ACC112 (cell line): ENCODE measurements at regions not wholly inside any gene's neighbourhood (a gene's known extent, or its start where the extent isn't known, plus 50 kb on each side); places are given as distances from the start of the nearest gene placed in this dataset.
A peak's percentile ranks its signal among the peaks of the same experiment; 100 is the strongest.
"Not testable (repeated sequence)": the region's sequence is repeated elsewhere in the genome, so short reads cannot be mapped to it uniquely, and the experiment has no call there.

Experiments used
- H2AFZ ChIP-seq: fragments of 200-600 bp; sonication (generic); one replicate; pipeline ENCODE4 v1.6.0; 2017; ENCODE audit warnings: antibody characterized with exemption, low read length; ENCODE audit not compliant: unreplicated experiment
- H3K27ac ChIP-seq: fragments of 200-600 bp; sonication (generic); 2 replicates; pipeline ENCODE4 v1.5.1; 2014; ENCODE audit warnings: low read depth, mild to moderate bottlenecking, antibody characterized with exemption, low read length, moderate library complexity
- H3K27me3 ChIP-seq: fragments of 200-600 bp; sonication (generic); 2 replicates; pipeline ENCODE4 v1.6.1; 2014; ENCODE audit warnings: mild to moderate bottlenecking, antibody characterized with exemption, low read length, moderate library complexity, mixed read lengths; ENCODE audit not compliant: insufficient read depth
- H3K36me3 ChIP-seq: fragments of 200-600 bp; sonication (generic); 2 replicates; pipeline ENCODE4 v1.6.1; 2016; ENCODE audit warnings: mild to moderate bottlenecking, antibody characterized with exemption, low read length, moderate library complexity, mixed read lengths; ENCODE audit not compliant: insufficient read depth
- H3K4me1 ChIP-seq: fragments of 200-600 bp; sonication (generic); one replicate; pipeline ENCODE4 v1.6.1; 2016; ENCODE audit warnings: low read length, mixed read lengths; ENCODE audit not compliant: insufficient read depth, unreplicated experiment, control insufficient read depth
- H3K4me3 ChIP-seq: fragments of 200-600 bp; sonication (generic); 2 replicates; pipeline ENCODE4 v1.5.1; 2014; ENCODE audit warnings: mild to moderate bottlenecking, low read depth, low read length
- H3K79me2 ChIP-seq: fragments of 200-600 bp; sonication (generic); one replicate; pipeline ENCODE4 v1.6.0; 2016; ENCODE audit warnings: low read length; ENCODE audit not compliant: control insufficient read depth, unreplicated experiment, insufficient read depth

DNA sequence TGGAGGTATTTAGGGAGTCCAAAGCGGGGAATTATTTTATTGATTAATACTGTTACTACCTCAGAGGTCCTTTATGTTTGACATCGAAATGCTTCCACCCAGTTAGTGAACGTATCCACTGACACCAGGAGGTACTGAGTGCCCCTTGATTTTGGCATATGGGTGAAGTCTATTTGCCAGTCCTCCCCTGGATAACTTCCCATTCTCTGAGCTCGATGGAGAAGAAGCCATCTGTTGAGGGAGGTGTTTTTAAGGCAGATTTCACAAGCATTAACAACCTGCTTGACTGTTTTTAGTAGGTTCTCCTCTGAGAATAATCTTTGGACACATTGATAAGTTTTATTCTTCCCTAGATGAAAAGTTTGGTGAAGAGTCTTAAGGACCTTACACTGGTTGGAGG is 165.3 kb upstream of the NREP start:
- H3K79me2 ChIP-seq, result no peaks in the 10 kb centered on the region
- H3K27me3 ChIP-seq, result no peaks in the 10 kb centered on the region
- peaks cover 7% of the 10 kb centered on the region for H3K4me1 ChIP-seq
- no peak overlapping the region for H3K4me3 ChIP-seq
- no peak overlapping the region for H3K27ac ChIP-seq
- no peak overlapping the region for H2AFZ ChIP-seq
- no peaks in the 10 kb centered on the region for H3K36me3 ChIP-seq

DNA sequence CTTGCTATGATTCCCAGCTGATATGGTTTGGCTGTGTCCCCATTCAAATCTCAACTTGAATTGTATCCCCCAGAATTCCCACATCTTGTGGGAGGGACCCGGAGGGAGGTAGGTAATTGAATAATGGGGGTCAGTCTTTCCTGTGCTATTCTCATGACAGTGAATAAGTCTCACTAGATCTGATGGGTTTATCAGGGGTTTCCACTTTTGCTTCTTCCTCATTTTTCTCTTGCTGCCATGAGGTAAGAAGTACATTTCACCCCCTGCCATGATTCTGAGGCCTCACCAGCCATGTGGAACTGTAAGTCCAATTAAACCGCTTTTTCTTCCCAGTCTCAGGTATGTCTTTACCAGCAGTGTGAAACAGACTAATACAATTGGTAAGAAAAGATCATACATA is 164.7 kb upstream of the NREP start:
- H3K27ac ChIP-seq, H3K4me1 ChIP-seq, H3K36me3 ChIP-seq, H3K27me3 ChIP-seq, H3K79me2 ChIP-seq, H2AFZ ChIP-seq, H3K4me3 ChIP-seq: not testable (repeated sequence)

DNA sequence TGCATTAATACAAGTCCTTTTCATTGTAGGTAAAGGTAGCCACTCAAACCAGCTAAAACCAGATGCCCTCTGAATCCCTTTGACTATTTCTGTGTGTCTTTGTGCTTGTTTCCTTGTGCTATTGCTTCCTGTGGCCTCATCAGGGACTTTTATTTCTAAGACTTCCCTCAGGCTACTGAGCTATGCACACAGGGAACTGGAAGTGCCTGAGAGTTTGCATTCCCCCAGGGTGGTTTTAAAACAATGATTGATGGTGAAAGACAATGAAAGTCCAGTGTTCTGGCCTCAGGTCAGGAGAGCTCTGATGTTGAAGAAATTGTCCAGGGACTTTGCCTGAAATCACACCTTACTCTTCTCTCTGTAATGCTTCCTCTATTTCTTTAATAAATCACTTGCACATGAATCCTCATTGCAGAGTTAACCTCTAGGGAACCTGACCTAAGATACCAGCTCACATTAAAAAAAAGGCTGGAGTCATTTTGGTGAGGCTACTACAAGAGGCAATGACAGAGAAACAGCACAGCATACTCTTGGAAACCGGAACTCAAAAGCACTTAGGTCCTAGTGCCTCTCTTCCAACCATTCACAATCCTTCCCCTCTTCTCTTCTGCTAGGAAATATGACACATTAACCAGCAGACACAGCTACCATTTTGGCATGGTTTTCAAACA is 158.1 kb upstream of the NREP start:
- H3K27me3 ChIP-seq, result no peaks in the 10 kb centered on the region
- no peaks in the 10 kb centered on the region for H3K79me2 ChIP-seq
- no peak overlapping the region for H3K4me3 ChIP-seq
- H3K4me1 ChIP-seq, result no peaks in the 10 kb centered on the region
- H3K36me3 ChIP-seq, result no peaks in the 10 kb centered on the region
- H2AFZ ChIP-seq, result no peak overlapping the region
- no peak overlapping the region for H3K27ac ChIP-seq

DNA sequence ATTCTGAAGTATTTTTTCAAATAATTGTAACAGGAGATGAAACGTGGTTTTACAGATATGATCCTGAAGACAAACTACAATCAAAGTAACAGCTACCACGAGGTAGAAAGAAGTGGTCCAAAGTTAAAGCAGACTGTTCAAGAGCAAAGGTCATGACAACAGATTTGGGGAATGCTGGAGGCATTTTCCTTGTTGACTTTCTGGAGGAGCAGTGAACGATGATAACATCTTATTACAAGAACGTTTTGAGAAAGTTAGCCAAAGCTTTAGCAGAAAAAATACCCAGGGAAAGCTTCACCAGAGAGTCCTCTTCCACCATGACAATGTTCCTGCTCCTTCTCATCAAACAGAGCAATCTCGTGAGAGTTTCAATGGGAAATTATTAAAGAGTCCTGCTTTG is 145.4 kb upstream of the NREP start:
- Histone ChIP-seq H3K27me3 (no peaks in the 10 kb centered on the region), H3K4me3 (no peak overlapping the region), H3K27ac (no peak overlapping the region), H2AFZ (peak overlapping the region; percentile 1), H3K4me1 (no peaks in the 10 kb centered on the region), H3K79me2 (no peaks in the 10 kb centered on the region), H3K36me3 (peaks cover 8% of the 10 kb centered on the region; the same call in 1 of the 2 replicates)

GRCh38 chr5:111901296-111901695 is 144.3 kb upstream of the NREP start:
- Histone ChIP-seq H3K4me1 (no peaks in the 10 kb centered on the region), H3K27ac (no peak overlapping the region), H2AFZ (no peak overlapping the region), H3K79me2 (no peaks in the 10 kb centered on the region), H3K27me3 (no peaks in the 10 kb centered on the region), H3K36me3 (peaks cover 8% of the 10 kb centered on the region; the same call in 1 of the 2 replicates), H3K4me3 (no peak overlapping the region)

DNA sequence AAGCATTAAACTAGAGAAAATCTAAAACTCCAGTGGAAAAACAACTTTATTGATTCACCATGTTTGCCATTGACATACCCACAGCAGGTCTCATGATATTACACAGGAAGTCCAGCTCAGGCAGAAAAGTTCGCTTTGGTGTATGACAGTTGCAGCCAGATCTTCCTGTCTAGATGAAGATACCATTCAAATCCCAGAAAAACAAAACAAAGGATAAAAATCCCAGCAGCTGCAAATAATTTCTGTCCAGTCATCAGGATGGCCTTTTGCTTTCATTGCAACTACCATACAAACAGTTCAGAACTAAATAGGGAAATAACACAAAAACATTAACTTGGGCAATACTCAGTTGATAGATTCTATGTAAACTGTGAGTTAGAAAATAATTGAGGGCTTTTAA is 136.0 kb upstream of the NREP start:
- Histone ChIP-seq H3K27ac (no peak overlapping the region), H3K36me3 (peaks cover 1% of the 10 kb centered on the region; the same call in 1 of the 2 replicates), H2AFZ (no peak overlapping the region), H3K4me3 (no peak overlapping the region), H3K27me3 (no peaks in the 10 kb centered on the region), H3K79me2 (no peaks in the 10 kb centered on the region), H3K4me1 (peaks cover 5% of the 10 kb centered on the region)

- no peak overlapping the region for H3K4me3 ChIP-seq
- no peaks in the 10 kb centered on the region for H3K79me2 ChIP-seq
- H3K27ac ChIP-seq, result no peak overlapping the region
- H3K27me3 ChIP-seq, result no peaks in the 10 kb centered on the region
- H3K36me3 ChIP-seq, result no peaks in the 10 kb centered on the region
- no peak overlapping the region for H2AFZ ChIP-seq
- no peaks in the 10 kb centered on the region for H3K4me1 ChIP-seq
Observed at GRCh38 chr5:111887706-111888105, 130.7 kb upstream of the NREP start.

GRCh38 chr5:111869681-111870080 is 112.7 kb upstream of the NREP start:
- Histone ChIP-seq H3K36me3 (no peaks in the 10 kb centered on the region), H3K4me1 (no peaks in the 10 kb centered on the region), H2AFZ (no peak overlapping the region)

DNA sequence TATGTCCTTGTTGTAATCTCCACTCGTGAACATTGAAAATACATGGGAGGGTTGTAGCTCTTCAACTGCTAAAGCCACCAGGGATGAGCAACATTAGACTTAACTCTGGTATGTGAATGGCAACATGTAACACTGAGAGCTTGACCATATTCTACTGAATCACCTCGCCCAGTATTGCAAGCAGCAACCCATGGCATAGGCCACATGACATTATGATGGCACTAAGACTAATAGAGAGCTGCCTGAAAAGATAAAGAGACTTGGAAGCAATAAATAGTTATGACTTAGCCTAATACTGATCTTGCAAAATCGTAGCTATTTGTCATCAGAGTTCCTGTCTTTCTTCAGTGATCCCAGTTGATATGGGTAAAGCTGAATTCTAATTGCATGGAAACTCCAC is 108.4 kb upstream of the NREP start:
- Histone ChIP-seq H3K27me3 (no peaks in the 10 kb centered on the region), H3K36me3 (no peaks in the 10 kb centered on the region), H3K4me1 (peaks cover 3% of the 10 kb centered on the region), H2AFZ (no peak overlapping the region), H3K4me3 (no peak overlapping the region), H3K79me2 (no peaks in the 10 kb centered on the region), H3K27ac (no peak overlapping the region)

More at GRCh38 chr5:111869681-111870080, 112.7 kb upstream of the NREP start:
- H3K79me2 ChIP-seq, result no peaks in the 10 kb centered on the region
- H3K4me3 ChIP-seq, result no peak overlapping the region
- no peaks in the 10 kb centered on the region for H3K27me3 ChIP-seq
- H3K27ac ChIP-seq, result no peak overlapping the region

GRCh38 chr5:111863801-111864200 is 106.8 kb upstream of the NREP start:
- Histone ChIP-seq H2AFZ (no peak overlapping the region), H3K36me3 (no peaks in the 10 kb centered on the region), H3K27me3 (no peaks in the 10 kb centered on the region), H3K27ac (no peak overlapping the region), H3K4me1 (peaks cover 19% of the 10 kb centered on the region), H3K79me2 (no peaks in the 10 kb centered on the region), H3K4me3 (no peak overlapping the region)

- H3K79me2 ChIP-seq, result no peaks in the 10 kb centered on the region
- peaks cover 27% of the 10 kb centered on the region for H3K4me1 ChIP-seq
- no peaks in the 10 kb centered on the region for H3K27me3 ChIP-seq
- no peaks in the 10 kb centered on the region for H3K36me3 ChIP-seq
- H2AFZ ChIP-seq, result no peak overlapping the region
- H3K4me3 ChIP-seq, result no peak overlapping the region
- H3K27ac ChIP-seq, result peak overlapping the region; percentile 64
Observed at GRCh38 chr5:111859533-111860270, 102.7 kb upstream of the NREP start.
